OCI-LY7 (cell line): ENCODE measurements at regions not wholly inside any gene's neighbourhood (a gene's known extent, or its start where the extent isn't known, plus 50 kb on each side); places are given as distances from the start of the nearest gene placed in this dataset.
"Not testable (repeated sequence)": the region's sequence is repeated elsewhere in the genome, so short reads cannot be mapped to it uniquely, and the experiment has no call there.

Source experiments
- CTCF ChIP-seq: fragments of 200-600 bp; sonication (generic); conservative IDR thresholded peaks from 2 replicates; pipeline ENCODE4 v1.5.1; 2014; ENCODE audit warnings: mild to moderate bottlenecking, antibody characterized with exemption, low read length, moderate library complexity, mixed read lengths
- EZH2phosphoT487 ChIP-seq: fragments of 200-600 bp; sonication (generic); IDR thresholded peaks from 2 replicates; pipeline ENCODE4 v1.6.1; 2018; ENCODE audit warnings: low read depth, borderline replicate concordance, mild to moderate bottlenecking, mixed run types, antibody characterized with exemption, low read length, moderate library complexity, mixed read lengths

GRCh38 chr20:30521686-30522415 lies 735.6 kb upstream of the DEFB115 start:
- not testable (repeated sequence) for TF ChIP-seq CTCF, EZH2phosphoT487
